ENCODE measurements at regions not wholly inside any gene's neighbourhood (a gene's known extent, or its start where the extent isn't known, plus 50 kb on each side); places are given as distances from the start of the nearest gene placed in this dataset.

- DNase-seq: no peak
Observed at GRCh38 chr13:34255711-34256110, 437.8 kb downstream of the RFC3 start.

GRCh38 chr13:34256236-34256635 lies 438.3 kb downstream of the RFC3 start:
- DNase-seq: no peak

DNA sequence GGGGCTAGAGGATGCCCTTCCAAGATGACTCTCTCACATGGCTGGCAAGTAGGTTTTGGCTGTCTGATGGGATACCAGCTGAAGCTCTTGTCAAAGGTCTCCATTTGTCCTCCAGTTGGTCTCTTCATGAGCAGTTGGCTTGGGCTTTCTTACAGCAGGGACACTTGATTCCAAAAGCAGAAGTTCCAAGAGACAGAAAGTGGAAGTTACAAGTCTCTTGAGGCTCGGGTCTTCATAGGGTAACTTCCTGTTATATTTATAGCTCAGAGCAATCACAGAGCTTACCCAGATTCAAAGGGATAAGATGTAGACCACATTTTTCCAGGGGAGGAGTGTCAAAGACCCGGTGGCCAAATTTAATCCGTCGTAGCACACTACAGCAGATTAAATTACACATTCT lies 440.0 kb downstream of the RFC3 start:
- no peak for DNase-seq

DNA sequence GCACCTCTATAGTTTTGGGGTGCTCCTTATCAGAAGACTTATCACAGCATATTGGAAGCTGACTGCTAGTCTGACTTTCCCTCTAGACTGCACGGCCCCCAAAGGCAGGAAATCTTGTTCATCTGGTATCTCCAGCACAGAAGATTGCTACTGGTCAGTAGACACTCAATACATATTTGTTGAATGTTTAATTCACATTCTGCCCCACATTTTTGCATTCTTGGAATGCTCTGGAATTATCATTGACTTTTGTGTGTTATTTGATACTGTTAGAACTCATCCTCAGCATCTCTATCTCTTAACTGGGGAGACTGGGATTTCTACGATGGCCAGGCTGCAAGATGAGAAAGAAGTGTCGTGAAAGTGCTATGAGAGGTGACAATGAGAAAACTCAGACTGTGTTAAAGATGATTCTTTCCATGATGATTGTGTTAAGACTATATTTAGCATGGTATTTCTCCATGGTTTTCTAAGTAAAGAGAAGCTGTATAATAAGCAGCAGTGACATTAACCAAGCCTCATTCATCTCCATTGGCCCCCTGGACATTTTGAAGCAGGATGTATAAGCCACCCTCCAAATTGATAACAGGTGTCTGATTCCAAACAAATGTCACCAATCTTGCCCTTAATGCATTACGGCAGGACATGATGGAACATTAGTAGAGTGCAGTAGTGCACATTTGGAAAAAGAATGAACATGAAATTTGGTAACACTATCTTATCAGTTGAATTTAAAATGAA lies 440.9 kb downstream of the RFC3 start:
- no peak for DNase-seq

DNA sequence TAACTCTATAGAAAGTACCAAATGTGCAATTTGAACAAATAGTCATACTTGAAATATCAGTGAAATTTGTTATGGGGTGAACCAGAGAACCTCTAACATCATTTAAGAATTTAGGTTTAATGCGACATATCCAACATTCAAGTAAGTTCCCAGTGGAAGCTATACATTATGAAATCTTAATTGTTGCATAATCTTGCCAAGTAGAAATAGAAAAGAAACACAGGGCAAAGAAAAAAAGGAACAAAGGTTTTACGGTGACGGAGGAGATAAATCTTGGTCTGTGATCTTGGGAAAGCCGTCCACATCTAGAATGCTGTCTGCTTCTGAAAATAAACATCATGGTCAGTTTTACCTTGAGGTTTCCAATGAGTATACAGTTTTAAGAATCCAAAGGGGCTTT lies 445.7 kb downstream of the RFC3 start:
- no peak for DNase-seq

GRCh38 chr13:34265046-34265679 lies 447.2 kb downstream of the RFC3 start:
- no peak for DNase-seq

DNA sequence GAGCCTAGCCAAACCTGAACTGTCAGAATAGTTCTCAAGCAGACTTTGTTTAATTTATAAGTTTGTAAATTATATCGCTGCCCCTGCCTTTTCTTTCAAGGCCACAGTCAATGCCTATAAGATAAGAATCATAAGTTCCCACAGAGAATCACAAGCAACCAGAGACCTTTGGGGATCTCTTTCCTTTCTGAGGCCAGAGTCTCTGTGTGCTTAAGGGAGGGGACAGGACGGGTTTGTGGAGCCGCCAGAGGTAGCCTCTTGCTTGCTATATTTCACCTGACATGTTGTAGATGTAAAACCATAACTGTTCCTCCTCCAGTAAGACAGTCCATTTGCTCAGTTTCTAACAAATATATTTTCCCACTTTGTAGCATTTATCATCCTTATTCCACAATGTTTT lies 458.8 kb downstream of the RFC3 start:
- no peak for DNase-seq

- no peak for DNase-seq
Observed at GRCh38 chr13:34277936-34278335, 460.0 kb downstream of the RFC3 start.

GRCh38 chr13:34278780-34279179 lies 460.8 kb downstream of the RFC3 start:
- no peak for DNase-seq

GRCh38 chr13:34290661-34291060 lies 472.7 kb downstream of the RFC3 start:
- no peak for DNase-seq

- no peak for DNase-seq
Observed at GRCh38 chr13:34294483-34295129, 476.7 kb downstream of the RFC3 start.

DNA sequence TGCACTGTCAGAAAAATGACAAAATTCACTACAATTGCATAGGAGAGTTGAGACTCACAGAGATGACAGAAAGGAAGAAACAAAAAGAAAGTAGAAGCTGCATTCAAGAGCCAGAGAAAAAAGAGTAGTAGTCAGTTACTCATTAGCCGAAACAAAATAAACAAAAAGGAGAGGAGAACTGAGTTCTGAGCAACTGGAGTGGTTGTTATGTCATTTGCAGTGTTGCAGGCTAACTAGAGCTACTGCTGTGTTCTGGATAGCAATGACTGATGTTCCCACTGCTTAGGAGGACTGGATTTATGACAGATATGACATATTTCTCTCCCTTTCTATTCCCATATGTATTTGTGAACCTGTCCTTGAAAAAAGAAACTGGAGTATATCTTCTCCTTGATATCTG lies 482.6 kb downstream of the RFC3 start:
- no peak for DNase-seq

DNA sequence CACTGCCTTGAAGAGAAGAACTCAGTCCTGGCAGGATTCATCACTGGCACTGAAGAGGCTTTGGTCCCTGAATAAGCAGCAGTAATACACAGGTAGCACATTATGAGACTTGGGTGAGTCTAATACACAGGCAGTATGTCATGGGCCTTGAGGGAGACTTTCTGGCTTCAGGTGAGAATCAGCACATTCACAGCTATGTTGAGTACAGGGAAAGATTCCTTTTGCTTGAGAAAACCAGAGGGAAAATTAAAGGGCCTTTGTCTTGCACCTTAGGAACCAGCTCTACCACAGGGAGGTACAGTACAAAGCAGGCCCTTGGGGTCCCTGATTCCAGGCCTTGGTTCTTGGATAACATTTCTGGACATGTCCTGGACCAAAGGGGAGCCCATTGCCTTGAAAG lies 484.6 kb downstream of the RFC3 start:
- no peak for DNase-seq

DNA sequence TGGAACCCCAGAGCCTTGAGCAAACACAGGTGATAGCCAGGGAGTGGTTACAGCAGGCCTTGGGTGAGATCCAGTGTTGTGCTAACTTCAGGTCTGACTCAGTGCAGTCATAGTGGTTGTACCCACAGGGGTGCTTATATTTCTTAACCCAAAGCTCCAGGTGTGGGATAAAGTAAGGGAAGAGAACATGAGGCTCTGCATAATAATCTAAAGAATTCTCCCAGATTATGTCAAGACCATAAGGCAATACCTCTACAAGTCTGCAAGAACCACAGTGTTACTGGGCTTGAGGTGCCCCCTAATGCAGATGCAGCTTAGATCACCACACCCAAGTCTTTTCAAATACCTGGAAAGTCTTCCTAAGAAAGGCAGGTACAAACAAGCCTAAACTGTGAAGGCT lies 485.4 kb downstream of the RFC3 start:
- DNase-seq: no peak

DNA sequence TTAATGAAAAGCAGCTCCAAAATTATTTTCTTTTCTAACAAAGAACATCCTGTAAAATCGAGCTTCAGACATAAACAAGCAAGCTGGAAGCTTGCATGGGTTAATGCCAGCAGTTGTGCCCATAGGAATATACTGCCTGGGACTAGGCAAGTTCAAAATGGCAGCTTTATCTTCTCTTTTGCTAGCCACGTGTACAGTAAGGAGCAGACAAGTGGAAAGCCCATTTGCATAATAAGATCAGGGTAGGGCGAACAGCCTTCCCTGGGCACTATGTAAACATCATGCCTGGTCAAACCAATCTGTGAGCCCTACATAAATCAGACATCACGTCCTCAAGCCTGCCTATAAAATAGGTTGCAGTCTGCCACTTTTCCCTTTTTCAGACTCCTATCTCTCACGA lies 489.7 kb downstream of the RFC3 start:
- DNase-seq: no peak

DNA sequence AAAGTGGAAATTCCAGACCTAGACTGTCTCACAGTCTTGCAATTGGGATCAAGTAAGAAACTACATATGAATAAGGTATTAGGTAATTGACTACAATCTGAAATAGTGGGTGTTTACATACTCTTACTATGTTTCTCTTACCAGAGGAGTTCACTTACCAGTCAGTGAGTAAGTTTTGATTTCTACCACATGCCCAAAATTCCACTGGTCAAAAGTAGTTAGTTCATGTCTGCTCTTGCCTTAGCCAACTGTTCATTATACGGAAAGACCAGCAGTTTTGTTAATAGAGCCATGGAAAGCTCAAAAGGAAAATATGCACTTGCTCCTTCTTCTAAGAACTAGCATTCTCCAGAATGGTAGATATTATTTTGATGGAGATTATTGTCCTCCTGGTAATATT lies 490.8 kb downstream of the RFC3 start:
- no peak for DNase-seq

- no peak for DNase-seq
Observed at GRCh38 chr13:34310539-34310938, 492.6 kb downstream of the RFC3 start.

GRCh38 chr13:34311251-34311650 lies 493.3 kb downstream of the RFC3 start:
- DNase-seq: no peak

- DNase-seq: no peak
Observed at GRCh38 chr13:34312578-34312977, 494.6 kb downstream of the RFC3 start.

GRCh38 chr13:34320084-34320483 lies 502.1 kb downstream of the RFC3 start:
- DNase-seq: no peak

GRCh38 chr13:34322014-34322742 lies 504.2 kb downstream of the RFC3 start:
- DNase-seq: no peak

DNA sequence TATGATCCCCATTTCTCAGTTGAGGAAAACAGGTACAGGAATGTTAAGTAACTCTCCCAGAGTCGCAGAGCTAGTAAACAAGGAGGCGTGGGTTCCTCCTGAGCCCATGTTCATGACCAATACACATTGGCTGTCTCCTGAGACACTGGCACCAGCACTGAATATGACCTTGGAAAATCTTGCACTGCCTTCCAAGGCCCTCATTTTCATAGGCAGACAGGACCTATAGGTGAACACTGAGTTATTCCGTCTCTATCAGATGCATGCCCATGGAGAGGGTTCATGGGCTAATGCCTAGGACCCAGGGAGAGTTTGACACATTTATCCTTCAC lies 504.8 kb downstream of the RFC3 start:
- DNase-seq: no peak

Measured in T-helper 2 cell (primary cell).